ENCODE measurements at regions not wholly inside any gene's neighbourhood (a gene's known extent, or its start where the extent isn't known, plus 50 kb on each side); places are given as distances from the start of the nearest gene placed in this dataset.

DNA sequence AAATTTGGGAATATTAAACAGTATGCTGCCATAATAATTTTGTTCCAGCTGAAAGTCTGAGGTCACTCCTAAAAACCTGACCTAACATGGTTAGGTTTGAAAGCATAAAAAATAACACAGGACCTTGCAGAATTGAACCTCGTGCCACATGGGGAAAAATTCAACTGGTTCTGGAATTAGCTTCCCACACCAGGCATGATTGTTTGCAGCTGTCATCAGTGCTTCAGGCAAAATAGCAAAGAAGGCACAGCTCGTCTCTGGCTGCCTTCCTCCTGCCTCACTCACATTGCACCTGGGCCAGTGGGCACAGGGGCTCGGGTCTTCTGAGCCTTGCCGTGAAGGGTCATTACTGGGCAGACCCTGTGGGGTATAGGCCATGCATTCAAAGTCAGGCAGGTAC, 153.8 kb upstream of the ARHGAP20 start (continued):
- TF ChIP-seq, protein P1, sequence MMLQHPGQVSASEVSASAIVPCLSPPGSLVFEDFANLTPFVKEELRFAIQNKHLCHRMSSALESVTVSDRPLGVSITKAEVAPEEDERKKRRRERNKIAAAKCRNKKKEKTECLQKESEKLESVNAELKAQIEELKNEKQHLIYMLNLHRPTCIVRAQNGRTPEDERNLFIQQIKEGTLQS (IDR thresholded peaks at IDR 0.05) = no peak
- TF ChIP-seq SP1 (IDR thresholded peaks at IDR 0.05; ENCODE audit: low read depth) = no peak
- TF ChIP-seq, protein P2, sequence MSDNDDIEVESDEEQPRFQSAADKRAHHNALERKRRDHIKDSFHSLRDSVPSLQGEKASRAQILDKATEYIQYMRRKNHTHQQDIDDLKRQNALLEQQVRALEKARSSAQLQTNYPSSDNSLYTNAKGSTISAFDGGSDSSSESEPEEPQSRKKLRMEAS (IDR thresholded peaks at IDR 0.05) = no peak

DNA sequence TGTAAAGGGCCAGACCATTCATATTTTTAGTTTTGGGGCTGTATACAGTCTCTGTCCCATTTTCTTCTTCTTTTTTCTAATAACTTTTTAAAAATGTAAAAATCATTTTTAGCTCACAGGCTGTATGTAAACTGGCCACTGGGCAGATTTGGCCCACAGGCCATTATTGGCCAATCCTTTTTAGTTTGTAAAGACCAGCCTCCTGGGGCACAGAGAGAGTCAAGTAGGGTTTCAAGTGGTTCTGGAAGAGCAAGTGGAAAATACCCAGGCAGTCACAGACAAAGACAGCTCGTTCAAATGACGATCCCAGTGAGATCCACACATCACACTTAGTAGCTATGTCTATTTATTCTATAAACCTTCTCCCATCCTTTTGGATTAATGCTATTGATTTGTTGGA, 150.2 kb upstream of the ARHGAP20 start:
- intact Hi-C loops (cut with micrococcal nuclease) = no loop called here
- no peak for TF ChIP-seq SIN3A (IDR thresholded peaks at IDR 0.05; ENCODE audit: low read depth)
- no peak for TF ChIP-seq ELF1 (IDR thresholded peaks at IDR 0.05; ENCODE audit: borderline replicate concordance, low read depth)
- TF ChIP-seq POLR2A (IDR thresholded peaks at IDR 0.05; ENCODE audit: borderline replicate concordance, extremely low read depth, insufficient read depth, insufficient read length) = no peak
- TF ChIP-seq CBX3 (IDR thresholded peaks at IDR 0.05; ENCODE audit: low read depth) = no peak
- no peak for TF ChIP-seq EZH2 (IDR thresholded peaks at IDR 0.05)
- TF ChIP-seq SRF (IDR thresholded peaks at IDR 0.05; ENCODE audit: low read depth) = no peak
- TF ChIP-seq, protein P3, sequence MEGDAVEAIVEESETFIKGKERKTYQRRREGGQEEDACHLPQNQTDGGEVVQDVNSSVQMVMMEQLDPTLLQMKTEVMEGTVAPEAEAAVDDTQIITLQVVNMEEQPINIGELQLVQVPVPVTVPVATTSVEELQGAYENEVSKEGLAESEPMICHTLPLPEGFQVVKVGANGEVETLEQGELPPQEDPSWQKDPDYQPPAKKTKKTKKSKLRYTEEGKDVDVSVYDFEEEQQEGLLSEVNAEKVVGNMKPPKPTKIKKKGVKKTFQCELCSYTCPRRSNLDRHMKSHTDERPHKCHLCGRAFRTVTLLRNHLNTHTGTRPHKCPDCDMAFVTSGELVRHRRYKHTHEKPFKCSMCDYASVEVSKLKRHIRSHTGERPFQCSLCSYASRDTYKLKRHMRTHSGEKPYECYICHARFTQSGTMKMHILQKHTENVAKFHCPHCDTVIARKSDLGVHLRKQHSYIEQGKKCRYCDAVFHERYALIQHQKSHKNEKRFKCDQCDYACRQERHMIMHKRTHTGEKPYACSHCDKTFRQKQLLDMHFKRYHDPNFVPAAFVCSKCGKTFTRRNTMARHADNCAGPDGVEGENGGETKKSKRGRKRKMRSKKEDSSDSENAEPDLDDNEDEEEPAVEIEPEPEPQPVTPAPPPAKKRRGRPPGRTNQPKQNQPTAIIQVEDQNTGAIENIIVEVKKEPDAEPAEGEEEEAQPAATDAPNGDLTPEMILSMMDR (IDR thresholded peaks at IDR 0.05 in 2 of 3, conservative IDR thresholded peaks at IDR 0.05 in 1 of 3; ENCODE audit: borderline replicate concordance in 1 of 3, insufficient read depth in 1 of 3, low read depth in 2 of 3, low read length in 2 of 3) = no peak
- no peak for TF ChIP-seq FOSL1 (IDR thresholded peaks at IDR 0.05; ENCODE audit: low read depth)
- H3K27me3 ChIP-seq (ENCODE audit: insufficient read depth, low read length) = peaks cover 7% of the 10 kb centered on the region; the same call in 1 of the 2 replicates
- ChIA-PET POLR2A (no interaction called here), CTCF (no interaction called here), RAD21 (ENCODE audit: low non-redundant PET in 1 of 2, low total read pairs in 2 of 2, uncharacterized antibody in 2 of 2, unreplicated experiment in 2 of 2) (no interaction called here)
- no peak overlapping the region for H3K4me2 ChIP-seq (ENCODE audit: low read length)
- no peaks in the 10 kb centered on the region for H3K9me2 ChIP-seq (ENCODE audit: insufficient read depth)
- H4K20me1 ChIP-seq (ENCODE audit: insufficient read depth) = no peaks in the 10 kb centered on the region
- ATAC-seq (no peak), DNase-seq (ENCODE audit: low read depth, low spot score) (no peak)
- H3K4me3 ChIP-seq (replicated peaks in 1 of 2; ENCODE audit: low read depth in 1 of 2, low read length in 2 of 2) = no peak overlapping the region
- BruUV-seq (replicated peaks) = no TSS peak
- no peaks in the 10 kb centered on the region for H3K79me2 ChIP-seq (ENCODE audit: insufficient read depth, low read length)
- no peaks in the 10 kb centered on the region for H3K9me3 ChIP-seq (ENCODE audit: control insufficient read depth in 1 of 2, insufficient read depth in 1 of 2, low read depth in 1 of 2, low read length in 2 of 2)
- no peak overlapping the region for H3K9ac ChIP-seq (ENCODE audit: low read length)
- no peak overlapping the region for H3K27ac ChIP-seq (ENCODE audit: low read depth, low read length)
- H3K36me3 ChIP-seq (ENCODE audit: control insufficient read depth in 1 of 2, insufficient read depth in 2 of 2, low read length in 2 of 2) = no peaks in the 10 kb centered on the region
- no peak overlapping the region for H2AFZ ChIP-seq (ENCODE audit: low read depth, low read length, poor library complexity, severe bottlenecking)
- H3K4me1 ChIP-seq (ENCODE audit: control insufficient read depth in 1 of 2, insufficient read depth in 2 of 2, low read length in 2 of 2) = no peaks in the 10 kb centered on the region
